Body of pancreas (tissue), 4 donors: ENCODE measurements at regions not wholly inside any gene's neighbourhood (a gene's known extent, or its start where the extent isn't known, plus 50 kb on each side); places are given as distances from the start of the nearest gene placed in this dataset.

Source experiments
- ATAC-seq: fragments of 150-250 bp; one replicate; pipeline ENCODE4 v1.9.1; 2016
- DNase-seq, 4 donors: peaks; one replicate each; pipeline ENCODE4 v3.0.0-alpha.2; 2019
- H3K27ac ChIP-seq, 4 donors: fragments of 200-600 bp; sonication (generic); 1 replicate in 3 of 4; 2 replicates in 1 of 4; pipeline versions ENCODE4 v1.5.1 to v1.6.1; 2016 to 2019; ENCODE audit warnings: mild to moderate bottlenecking in 1 of 4, mixed read lengths in 1 of 4, moderate library complexity in 1 of 4
- H3K27me3 ChIP-seq, 2 donors: fragments of 200-600 bp; sonication (generic); one replicate each; pipeline ENCODE4 v1.6.0; 2016; ENCODE audit warnings: mild to moderate bottlenecking in 1 of 2
- H3K36me3 ChIP-seq, 2 donors: fragments of 200-600 bp; sonication (generic); replicated peaks in 1 of 2; 2 replicates each; pipeline ENCODE4 v1.5.1; 2016; ENCODE audit warnings: low read depth in 2 of 2; ENCODE audit not compliant: insufficient read depth in 1 of 2
- H3K4me1 ChIP-seq: fragments of 200-600 bp; sonication (generic); one replicate; pipeline ENCODE4 v1.6.0; 2016
- H3K4me3 ChIP-seq, 2 donors: fragments of 200-600 bp; sonication (generic); 1 replicate in 1 of 2; 2 replicates in 1 of 2; pipeline ENCODE4 v1.5.1; 2016 to 2019
- H3K9me3 ChIP-seq, 3 donors: fragments of 200-600 bp; sonication (generic); 1 replicate in 2 of 3; 2 replicates in 1 of 3; pipeline ENCODE4 v1.5.1; 2016
- CTCF ChIP-seq, 7 experiments: fragments of 450-650 bp in 4 of 7; fragments of 200-600 bp in 3 of 7; sonication (generic) in 3 of 7; IDR thresholded peaks; one replicate each; pipeline ENCODE4 v1.5.1; 2016 to 2019; ENCODE audit warnings: antibody characterized with exemption in 7 of 7
- POLR2A ChIP-seq, 3 donors: fragments of 450-650 bp; IDR thresholded peaks; one replicate each; pipeline ENCODE4 v1.6.1; 2016; ENCODE audit warnings: antibody characterized with exemption in 3 of 3, mild to moderate bottlenecking in 2 of 3
- WGBS, 2 donors: methylation state at CpG; one replicate each; pipeline ENCODE4 v1.1.5; 2017; 5-methylcytosine and 5-hydroxymethylcytosine counted together
- intact Hi-C: fragments of 100-400 bp; cut with DNase I; formaldehyde crosslinking; loops from one replicate; pipeline ENCODE4 v1.15.1; 2023

- ATAC-seq (no peak), DNase-seq (no peak)
- Histone ChIP-seq H3K27me3 (no peaks in the 10 kb centered on the region), H3K9me3 (no peaks in the 10 kb centered on the region), H3K36me3 (no peaks in the 10 kb centered on the region), H3K4me1 (no peaks in the 10 kb centered on the region), H3K4me3 (no peak overlapping the region), H3K27ac (no peak overlapping the region)
- 69 to 81% methylated on average over 1 of the region's 1 CpG for WGBS, 2 donors
- TF ChIP-seq POLR2A (IDR thresholded peaks at IDR 0.05) = no peak
- intact Hi-C loops = no loop called here
These were observed 855.3 kb upstream of the FLRT2 start for GRCh38 chr14:84674636-84675035.

- no peak for DNase-seq
- Histone ChIP-seq H3K36me3 (no peaks in the 10 kb centered on the region), H3K4me1 (no peaks in the 10 kb centered on the region), H3K27ac (no peak overlapping the region), H3K9me3 (no peaks in the 10 kb centered on the region), H3K4me3 (no peak overlapping the region), H3K27me3 (no peaks in the 10 kb centered on the region)
- intact Hi-C loops = no loop called here
- no peak for ATAC-seq
- 82 to 85% methylated on average over 3 of the region's 3 CpGs for WGBS, 2 donors
- TF ChIP-seq CTCF (IDR thresholded peaks at IDR 0.05) (no peak), POLR2A (IDR thresholded peaks at IDR 0.05) (no peak)
These were observed 843.4 kb upstream of the FLRT2 start for GRCh38 chr14:84686550-84686949.

GRCh38 chr14:84688297-84689025 is 841.5 kb upstream of the FLRT2 start:
- Histone ChIP-seq H3K4me1 (no peaks in the 10 kb centered on the region), H3K36me3 (no peaks in the 10 kb centered on the region), H3K9me3 (no peaks in the 10 kb centered on the region), H3K4me3 (no peak overlapping the region), H3K27me3 (no peaks in the 10 kb centered on the region), H3K27ac (no peak overlapping the region)
- ATAC-seq (no peak), DNase-seq (no peak)
- TF ChIP-seq POLR2A (IDR thresholded peaks at IDR 0.05) (no peak), CTCF (IDR thresholded peaks at IDR 0.05) (no peak)
- WGBS, 2 donors = 78 to 83% methylated on average over 7 of the region's 7 CpGs
- intact Hi-C loops = no loop called here

- ATAC-seq (no peak), DNase-seq (no peak)
- H3K36me3 ChIP-seq = no peaks in the 10 kb centered on the region
- intact Hi-C loops = no loop called here
- no peak overlapping the region for H3K27ac ChIP-seq
- no peak overlapping the region for H3K4me3 ChIP-seq
- H3K9me3 ChIP-seq = no peaks in the 10 kb centered on the region
- TF ChIP-seq CTCF (IDR thresholded peaks at IDR 0.05) (no peak), POLR2A (IDR thresholded peaks at IDR 0.05) (no peak)
- H3K4me1 ChIP-seq = no peaks in the 10 kb centered on the region
- no peaks in the 10 kb centered on the region for H3K27me3 ChIP-seq
These were observed 835.8 kb upstream of the FLRT2 start for GRCh38 chr14:84694161-84694560.

GRCh38 chr14:84704601-84705000 is 825.3 kb upstream of the FLRT2 start:
- Histone ChIP-seq H3K36me3 (no peaks in the 10 kb centered on the region), H3K27me3 (no peaks in the 10 kb centered on the region), H3K9me3 (no peaks in the 10 kb centered on the region), H3K27ac (no peak overlapping the region), H3K4me1 (no peaks in the 10 kb centered on the region), H3K4me3 (no peak overlapping the region)
- no peak for ATAC-seq
- intact Hi-C loops = no loop called here
- WGBS, 2 donors = 93 to 100% methylated on average over 2 of the region's 2 CpGs
- TF ChIP-seq POLR2A (IDR thresholded peaks at IDR 0.05) (no peak), CTCF (IDR thresholded peaks at IDR 0.05) (no peak)
- no peak for DNase-seq
